Trophoblast cell (in vitro differentiated cells and primary cell): ENCODE measurements at regions not wholly inside any gene's neighbourhood (a gene's known extent, or its start where the extent isn't known, plus 50 kb on each side); places are given as distances from the start of the nearest gene placed in this dataset.

ENCODE experiments used
- DNase-seq, 2 donors: peaks; one replicate each; pipeline ENCODE4 v3.0.0-alpha.2; 2016
- H2AFZ ChIP-seq: 2 replicates; pipeline ENCODE4 v1.6.1; 2013; ENCODE audit warnings: low read length, moderate library complexity, mild to moderate bottlenecking; ENCODE audit not compliant: insufficient read depth, poor library complexity
- H2AK5ac ChIP-seq: 2 replicates; pipeline ENCODE4 v1.6.1; 2013; ENCODE audit warnings: mild to moderate bottlenecking, low read length
- H2BK120ac ChIP-seq: 2 replicates; pipeline ENCODE4 v1.6.1; 2013; ENCODE audit warnings: low read length, mild to moderate bottlenecking, moderate library complexity; ENCODE audit not compliant: insufficient read depth, poor library complexity
- H2BK12ac ChIP-seq: 2 replicates; pipeline ENCODE4 v1.6.1; 2013; ENCODE audit warnings: mild to moderate bottlenecking, low read length, moderate library complexity
- H2BK5ac ChIP-seq: 2 replicates; pipeline ENCODE4 v1.6.1; 2013; ENCODE audit warnings: low read length, low read depth, moderate library complexity, mild to moderate bottlenecking; ENCODE audit not compliant: poor library complexity
- H3K14ac ChIP-seq: 2 replicates; pipeline ENCODE4 v1.6.1; 2013; ENCODE audit warnings: mild to moderate bottlenecking, low read length
- H3K18ac ChIP-seq: 2 replicates; pipeline ENCODE4 v1.6.1; 2013; ENCODE audit warnings: mild to moderate bottlenecking, low read length
- H3K23ac ChIP-seq: 2 replicates; pipeline ENCODE4 v1.6.1; 2013; ENCODE audit warnings: low read length
- H3K27ac ChIP-seq: 2 replicates; pipeline ENCODE4 v1.5.1; 2013; ENCODE audit warnings: low read depth, mild to moderate bottlenecking, inconsistent platforms, low read length, moderate library complexity
- H3K27me3 ChIP-seq: 2 replicates; pipeline ENCODE4 v1.6.1; 2013; ENCODE audit warnings: inconsistent platforms, mild to moderate bottlenecking, low read length, moderate library complexity; ENCODE audit not compliant: insufficient read depth
- H3K36me3 ChIP-seq, 2 experiments: 1 replicate in 1 of 2; 2 replicates in 1 of 2; pipeline ENCODE4 v1.6.1; 2013; ENCODE audit warnings: low read length in 2 of 2, mild to moderate bottlenecking in 2 of 2, moderate library complexity in 1 of 2; ENCODE audit not compliant: insufficient read depth in 2 of 2, control insufficient read depth in 1 of 2
- H3K4ac ChIP-seq: 2 replicates; pipeline ENCODE4 v1.6.1; 2013; ENCODE audit warnings: low read depth, mild to moderate bottlenecking, low read length, moderate library complexity
- H3K4me1 ChIP-seq, 2 experiments: 1 replicate in 1 of 2; 2 replicates in 1 of 2; pipeline ENCODE4 v1.6.1; 2013; ENCODE audit warnings: low read length in 2 of 2, mild to moderate bottlenecking in 2 of 2, moderate library complexity in 1 of 2; ENCODE audit not compliant: insufficient read depth in 2 of 2, control insufficient read depth in 1 of 2
- H3K4me2 ChIP-seq: 2 replicates; pipeline ENCODE4 v1.6.1; 2013; ENCODE audit warnings: inconsistent platforms, mild to moderate bottlenecking, low read length, moderate library complexity
- H3K4me3 ChIP-seq: 2 replicates; pipeline ENCODE4 v1.5.1; 2013; ENCODE audit warnings: mild to moderate bottlenecking, low read depth, low read length, inconsistent platforms
- H3K79me1 ChIP-seq: one replicate; pipeline ENCODE4 v1.6.1; 2013; ENCODE audit warnings: low read length
- H3K79me2 ChIP-seq: 2 replicates; pipeline ENCODE4 v1.6.1; 2013; ENCODE audit warnings: low read length, mild to moderate bottlenecking; ENCODE audit not compliant: control insufficient read depth, insufficient read depth, poor library complexity
- H3K9ac ChIP-seq: 2 replicates; pipeline ENCODE4 v1.6.1; 2013; ENCODE audit warnings: mild to moderate bottlenecking, low read length
- H3K9me3 ChIP-seq: 2 replicates; pipeline ENCODE4 v1.6.1; 2013; ENCODE audit warnings: low read depth, mild to moderate bottlenecking, control low read depth, inconsistent platforms, low read length; ENCODE audit not compliant: insufficient read depth
- H4K12ac ChIP-seq: 2 replicates; pipeline ENCODE4 v1.6.1; 2013; ENCODE audit warnings: low read depth, mild to moderate bottlenecking, low read length, moderate library complexity
- H4K8ac ChIP-seq: 2 replicates; pipeline ENCODE4 v1.6.1; 2013; ENCODE audit warnings: low read depth, mild to moderate bottlenecking, low read length, moderate library complexity
- H4K91ac ChIP-seq: one replicate; pipeline ENCODE4 v1.6.1; 2013; ENCODE audit warnings: low read depth, mild to moderate bottlenecking, low read length, moderate library complexity
- WGBS: extraction: QIAGEN DNeasy Blood & Tissue Kit; methylation state at CpG from one replicate; pipeline ENCODE4 v1.1.7; 2013; ENCODE audit warnings: missing lambda C conversion rate; ENCODE audit not compliant: insufficient read length, insufficient coverage; ENCODE audit errors: extremely low coverage; 5-methylcytosine and 5-hydroxymethylcytosine counted together

- WGBS = no CpG with 5 or more reads among the region's 1 CpG
- Histone ChIP-seq H4K91ac (no peak overlapping the region), H3K4me2 (no peak overlapping the region), H2AFZ (no peak overlapping the region), H3K14ac (no peak overlapping the region), H3K4ac (no peak overlapping the region), H3K27me3 (no peaks in the 10 kb centered on the region), H4K8ac (no peak overlapping the region), H3K18ac (no peak overlapping the region), H3K4me3 (no peak overlapping the region), H3K79me1 (no peaks in the 10 kb centered on the region), H3K4me1 (no peaks in the 10 kb centered on the region), H2BK5ac (no peak overlapping the region), H2AK5ac (no peak overlapping the region), H3K79me2 (no peaks in the 10 kb centered on the region), H2BK120ac (no peak overlapping the region), H3K23ac (no peak overlapping the region), H3K27ac (no peak overlapping the region), H4K12ac (no peak overlapping the region), H2BK12ac (no peak overlapping the region), H3K9ac (no peak overlapping the region), H3K36me3 (no peaks in the 10 kb centered on the region), H3K9me3 (no peaks in the 10 kb centered on the region)
- no peak for DNase-seq
These were observed 1224.2 kb upstream of the SORCS1 start for GRCh38 chr10:108388706-108389105.

- Histone ChIP-seq H4K8ac (no peak overlapping the region), H4K12ac (no peak overlapping the region), H3K27ac (no peak overlapping the region), H3K79me1 (no peaks in the 10 kb centered on the region), H3K4me3 (no peak overlapping the region), H3K14ac (no peak overlapping the region), H3K18ac (no peak overlapping the region), H3K4ac (no peak overlapping the region), H2BK5ac (no peak overlapping the region), H3K36me3 (no peaks in the 10 kb centered on the region), H3K4me1 (no peaks in the 10 kb centered on the region), H2AK5ac (no peak overlapping the region), H2BK120ac (no peak overlapping the region), H2AFZ (no peak overlapping the region), H3K79me2 (no peaks in the 10 kb centered on the region), H3K27me3 (no peaks in the 10 kb centered on the region), H4K91ac (no peak overlapping the region), H3K4me2 (no peak overlapping the region), H3K23ac (no peak overlapping the region), H3K9ac (no peak overlapping the region), H3K9me3 (no peaks in the 10 kb centered on the region), H2BK12ac (no peak overlapping the region)
- no CpG with 5 or more reads among the region's 3 CpGs for WGBS
- no peak for DNase-seq
These were observed 1221.5 kb upstream of the SORCS1 start for GRCh38 chr10:108385963-108386362.

- Histone ChIP-seq H3K14ac (no peak overlapping the region), H2AK5ac (no peak overlapping the region), H4K91ac (no peak overlapping the region), H4K8ac (no peak overlapping the region), H2BK5ac (no peak overlapping the region), H3K4ac (no peak overlapping the region), H4K12ac (no peak overlapping the region), H3K27me3 (no peaks in the 10 kb centered on the region), H3K4me1 (no peaks in the 10 kb centered on the region), H2BK120ac (no peak overlapping the region), H3K36me3 (no peaks in the 10 kb centered on the region), H3K9me3 (no peaks in the 10 kb centered on the region), H2AFZ (no peak overlapping the region), H3K27ac (no peak overlapping the region), H3K79me1 (no peaks in the 10 kb centered on the region), H3K18ac (no peak overlapping the region), H3K4me3 (no peak overlapping the region), H2BK12ac (no peak overlapping the region), H3K23ac (no peak overlapping the region), H3K79me2 (no peaks in the 10 kb centered on the region), H3K9ac (no peak overlapping the region), H3K4me2 (no peak overlapping the region)
- no peak for DNase-seq
- no CpG with 5 or more reads among the region's 1 CpG for WGBS
These were observed 1219.9 kb upstream of the SORCS1 start for GRCh38 chr10:108384378-108384777.

GRCh38 chr10:108378779-108379178, 1214.3 kb upstream of the SORCS1 start:
- no peaks in the 10 kb centered on the region for H3K4me1 ChIP-seq
- no peak overlapping the region for H3K18ac ChIP-seq
- no peaks in the 10 kb centered on the region for H3K27me3 ChIP-seq
- H3K4me2 ChIP-seq = no peak overlapping the region
- no peak overlapping the region for H4K8ac ChIP-seq
- H4K12ac ChIP-seq = no peak overlapping the region
- H2AK5ac ChIP-seq = no peak overlapping the region
- H2BK12ac ChIP-seq = no peak overlapping the region
- H2BK5ac ChIP-seq = no peak overlapping the region
- H3K23ac ChIP-seq = no peak overlapping the region
- no peaks in the 10 kb centered on the region for H3K79me1 ChIP-seq
- no peak for DNase-seq
- no peaks in the 10 kb centered on the region for H3K79me2 ChIP-seq
- H3K9ac ChIP-seq = no peak overlapping the region
- H3K9me3 ChIP-seq = no peaks in the 10 kb centered on the region
- no peak overlapping the region for H3K4me3 ChIP-seq
- H3K36me3 ChIP-seq = no peaks in the 10 kb centered on the region
- H2AFZ ChIP-seq = no peak overlapping the region
- H2BK120ac ChIP-seq = no peak overlapping the region
- no peak overlapping the region for H3K27ac ChIP-seq
- no peak overlapping the region for H4K91ac ChIP-seq
- H3K14ac ChIP-seq = no peak overlapping the region
- no peak overlapping the region for H3K4ac ChIP-seq

- Histone ChIP-seq H3K4me1 (no peaks in the 10 kb centered on the region), H3K27me3 (no peaks in the 10 kb centered on the region), H3K4me2 (no peak overlapping the region), H4K8ac (no peak overlapping the region), H3K14ac (no peak overlapping the region), H3K27ac (no peak overlapping the region), H3K9me3 (no peaks in the 10 kb centered on the region), H2AK5ac (no peak overlapping the region), H4K12ac (no peak overlapping the region), H4K91ac (no peak overlapping the region), H3K9ac (no peak overlapping the region), H2BK12ac (no peak overlapping the region), H3K79me1 (no peaks in the 10 kb centered on the region), H2BK5ac (no peak overlapping the region), H3K23ac (no peak overlapping the region), H3K79me2 (no peaks in the 10 kb centered on the region), H3K4me3 (no peak overlapping the region), H3K36me3 (no peaks in the 10 kb centered on the region), H3K18ac (no peak overlapping the region), H2BK120ac (no peak overlapping the region), H2AFZ (no peak overlapping the region), H3K4ac (no peak overlapping the region)
- no peak for DNase-seq
These were observed 1211.2 kb upstream of the SORCS1 start for GRCh38 chr10:108375691-108376090.
